NCI-H1694 (cell line): ENCODE measurements at regions not wholly inside any gene's neighbourhood (a gene's known extent, or its start where the extent isn't known, plus 50 kb on each side); places are given as distances from the start of the nearest gene placed in this dataset.

ENCODE experiments used
- DNase-seq: peaks from one replicate; lab custom pipeline; 2025; lab: John Stamatoyannopoulos, UW

GRCh38 chr4:141403782-141404181 is 183.1 kb downstream of the ZNF330 start:
- no peak for DNase-seq

GRCh38 chr4:141406237-141406636 is 185.5 kb downstream of the ZNF330 start:
- no peak for DNase-seq

GRCh38 chr4:141409556-141409955 is 188.9 kb downstream of the ZNF330 start:
- no peak for DNase-seq

GRCh38 chr4:141410839-141411238 is 190.1 kb downstream of the ZNF330 start:
- no peak for DNase-seq

GRCh38 chr4:141411936-141412335 is 191.2 kb downstream of the ZNF330 start:
- DNase-seq = no peak

- no peak for DNase-seq
These were observed 192.7 kb downstream of the ZNF330 start for GRCh38 chr4:141413366-141413765.

- no peak for DNase-seq
These were observed 195.0 kb downstream of the ZNF330 start for GRCh38 chr4:141415651-141416050.

- DNase-seq = no peak
These were observed 195.5 kb downstream of the ZNF330 start for GRCh38 chr4:141416219-141416618.

- DNase-seq = no peak
These were observed 196.1 kb downstream of the ZNF330 start for GRCh38 chr4:141416677-141417363.

- no peak for DNase-seq
These were observed 196.7 kb downstream of the ZNF330 start for GRCh38 chr4:141417387-141417786.

- no peak for DNase-seq
These were observed 204.4 kb downstream of the ZNF330 start for GRCh38 chr4:141425124-141425523.

GRCh38 chr4:141427726-141428296 is 207.1 kb downstream of the ZNF330 start:
- DNase-seq = no peak

- DNase-seq = no peak
These were observed 206.4 kb upstream of the IL15 start for GRCh38 chr4:141429933-141430332.

GRCh38 chr4:141430686-141431085 is 205.7 kb upstream of the IL15 start:
- DNase-seq = no peak

- no peak for DNase-seq
These were observed 204.2 kb upstream of the IL15 start for GRCh38 chr4:141432000-141432712.

GRCh38 chr4:141435446-141436225 is 200.7 kb upstream of the IL15 start:
- DNase-seq = no peak

GRCh38 chr4:141439223-141439622 is 197.2 kb upstream of the IL15 start:
- DNase-seq = no peak

- no peak for DNase-seq
These were observed 188.6 kb upstream of the IL15 start for GRCh38 chr4:141447761-141448160.

GRCh38 chr4:141448490-141448889 is 187.9 kb upstream of the IL15 start:
- no peak for DNase-seq

- DNase-seq = no peak
These were observed 186.5 kb upstream of the IL15 start for GRCh38 chr4:141449927-141450326.

- no peak for DNase-seq
These were observed 180.7 kb upstream of the IL15 start for GRCh38 chr4:141455651-141456050.

GRCh38 chr4:141457653-141458052 is 178.7 kb upstream of the IL15 start:
- no peak for DNase-seq

GRCh38 chr4:141458501-141458900 is 177.9 kb upstream of the IL15 start:
- no peak for DNase-seq
